Mucosa of descending colon (tissue), 3 donors: ENCODE measurements at regions not wholly inside any gene's neighbourhood (a gene's known extent, or its start where the extent isn't known, plus 50 kb on each side); places are given as distances from the start of the nearest gene placed in this dataset.

Source experiments
- ATAC-seq: fragments of 200-7000 bp; cut with Tn5 transposase; one replicate; pipeline ENCODE4 v1.9.1; 2020; ENCODE audit warnings: mild to moderate bottlenecking, moderate library complexity
- DNase-seq, 3 donors: peaks; one replicate each; pipeline ENCODE4 v3.0.0-alpha.2; 2020
- H3K36me3 ChIP-seq: fragments of 200-600 bp; one replicate; pipeline ENCODE4 v1.8.0; 2021; ENCODE audit warnings: low read depth, mild to moderate bottlenecking
- H3K4me1 ChIP-seq: fragments of 200-600 bp; one replicate; pipeline ENCODE4 v1.8.0; 2021; ENCODE audit warnings: low read depth, mild to moderate bottlenecking
- H3K4me3 ChIP-seq: fragments of 200-600 bp; one replicate; pipeline ENCODE4 v1.8.0; 2021; ENCODE audit warnings: mild to moderate bottlenecking
- H3K9me3 ChIP-seq: fragments of 200-600 bp; one replicate; pipeline ENCODE4 v1.8.0; 2021; ENCODE audit warnings: mild to moderate bottlenecking
- intact Hi-C, 2 donors: fragments of 100-400 bp; cut with DNase I in 1 of 2; cut with micrococcal nuclease in 1 of 2; formaldehyde crosslinking; loops; one replicate each; pipeline versions ENCODE4 v1.11.0 to v1.11.1; 2022; cut with DNase I, micrococcal nuclease
- TF ChIP-seq, protein P1 (sequence below): fragments of 200-600 bp; IDR thresholded peaks from one replicate; pipeline ENCODE4 v1.8.0; 2022; ENCODE audit warnings: antibody characterized with exemption, mild to moderate bottlenecking
- donor health status: DM: no; HTN: no; CAD: no; lungs with moderate emphysema.
- donor health status: DM: no; HTN: no; CAD: no.
- donor health status: DM: no; HTN: yes; CAD: no.

DNA sequence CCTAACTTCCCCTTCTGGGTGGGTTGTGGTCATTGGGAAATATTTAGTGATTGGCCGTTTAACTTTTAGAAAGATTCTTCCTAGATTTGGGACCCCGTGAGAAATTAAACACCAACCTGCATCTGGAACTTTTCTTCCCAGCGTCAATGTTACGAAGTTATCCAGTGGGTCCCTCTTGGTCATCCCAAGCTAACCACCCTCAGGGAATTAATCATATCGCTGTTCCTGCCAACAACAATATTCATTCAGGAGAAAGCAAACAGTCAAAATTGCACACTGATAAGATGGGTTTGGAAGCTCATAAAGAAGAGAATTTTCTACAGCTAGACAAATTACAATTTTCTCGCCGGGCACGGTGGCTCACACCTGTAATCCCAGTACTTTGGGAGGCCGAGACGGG lies 121.2 kb upstream of the STX18 start:
- TF ChIP-seq, protein P1, sequence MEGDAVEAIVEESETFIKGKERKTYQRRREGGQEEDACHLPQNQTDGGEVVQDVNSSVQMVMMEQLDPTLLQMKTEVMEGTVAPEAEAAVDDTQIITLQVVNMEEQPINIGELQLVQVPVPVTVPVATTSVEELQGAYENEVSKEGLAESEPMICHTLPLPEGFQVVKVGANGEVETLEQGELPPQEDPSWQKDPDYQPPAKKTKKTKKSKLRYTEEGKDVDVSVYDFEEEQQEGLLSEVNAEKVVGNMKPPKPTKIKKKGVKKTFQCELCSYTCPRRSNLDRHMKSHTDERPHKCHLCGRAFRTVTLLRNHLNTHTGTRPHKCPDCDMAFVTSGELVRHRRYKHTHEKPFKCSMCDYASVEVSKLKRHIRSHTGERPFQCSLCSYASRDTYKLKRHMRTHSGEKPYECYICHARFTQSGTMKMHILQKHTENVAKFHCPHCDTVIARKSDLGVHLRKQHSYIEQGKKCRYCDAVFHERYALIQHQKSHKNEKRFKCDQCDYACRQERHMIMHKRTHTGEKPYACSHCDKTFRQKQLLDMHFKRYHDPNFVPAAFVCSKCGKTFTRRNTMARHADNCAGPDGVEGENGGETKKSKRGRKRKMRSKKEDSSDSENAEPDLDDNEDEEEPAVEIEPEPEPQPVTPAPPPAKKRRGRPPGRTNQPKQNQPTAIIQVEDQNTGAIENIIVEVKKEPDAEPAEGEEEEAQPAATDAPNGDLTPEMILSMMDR = no peak
- no peak overlapping the region for H3K4me3 ChIP-seq
- no peaks in the 10 kb centered on the region for H3K9me3 ChIP-seq
- intact Hi-C loops = no loop called here
- no peaks in the 10 kb centered on the region for H3K36me3 ChIP-seq
- ATAC-seq = no peak
- no peaks in the 10 kb centered on the region for H3K4me1 ChIP-seq
- DNase-seq = no peak

DNA sequence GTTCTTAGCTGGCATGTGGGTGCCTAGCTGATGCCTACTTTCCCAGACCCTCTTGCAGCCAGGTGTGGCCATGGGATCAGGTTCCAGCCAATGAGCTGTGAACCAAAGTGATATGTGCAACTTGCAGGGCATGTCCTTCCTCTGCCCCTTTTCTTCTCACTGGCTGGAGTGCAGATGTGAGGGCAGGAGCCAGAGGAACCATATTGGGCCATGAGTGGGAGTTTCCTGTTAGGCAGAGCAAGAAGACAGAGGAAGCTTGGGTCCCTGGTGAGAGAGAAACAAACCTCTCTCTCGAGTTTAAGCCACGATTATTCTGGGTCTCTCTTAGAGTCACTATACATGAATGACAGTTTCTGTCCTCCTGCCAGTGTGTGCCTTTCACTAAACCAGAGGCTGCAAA lies 120.4 kb upstream of the STX18 start:
- no peaks in the 10 kb centered on the region for H3K4me1 ChIP-seq
- no peaks in the 10 kb centered on the region for H3K36me3 ChIP-seq
- intact Hi-C loops = no loop called here
- ATAC-seq = no peak
- no peaks in the 10 kb centered on the region for H3K9me3 ChIP-seq
- H3K4me3 ChIP-seq = no peak overlapping the region
- no peak for DNase-seq
- TF ChIP-seq, protein P1 = no peak

DNA sequence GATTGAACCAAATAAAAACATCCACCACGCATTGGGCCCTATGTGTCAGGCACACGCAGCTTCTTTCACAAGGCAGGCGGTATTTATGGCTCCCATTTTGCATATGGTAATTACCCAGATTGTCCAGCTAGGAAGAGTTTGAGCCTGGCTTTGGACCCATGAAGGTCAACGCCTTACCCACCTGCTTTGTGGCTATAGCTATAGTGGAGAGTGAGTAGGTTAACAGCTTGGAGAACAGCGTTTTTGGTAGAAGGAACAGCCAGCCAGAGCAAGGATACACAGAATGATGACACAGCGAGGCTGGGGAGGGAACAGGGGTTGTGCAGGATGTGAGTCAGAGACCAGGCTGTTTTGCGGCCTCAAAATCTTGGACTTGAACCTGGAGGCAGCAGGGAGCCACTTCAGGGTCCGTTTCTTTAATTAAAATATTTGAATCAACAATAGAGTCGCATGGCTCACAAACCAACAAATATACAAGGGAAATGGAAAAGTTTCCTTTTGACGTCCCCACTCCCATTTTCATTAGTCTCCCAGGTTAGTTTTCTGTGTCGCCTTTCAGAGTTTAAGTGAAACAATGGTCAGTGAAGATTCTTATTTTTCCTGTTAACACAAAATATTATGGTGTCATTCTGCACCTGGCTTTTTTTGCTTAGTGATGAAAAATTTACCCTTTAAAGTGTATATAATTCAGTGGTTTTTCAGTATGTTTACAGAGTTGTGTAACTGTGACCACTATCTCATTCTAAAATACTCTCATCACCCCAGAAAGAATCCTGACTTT lies 118.2 kb upstream of the STX18 start:
- intact Hi-C loops = no loop called here
- no peak overlapping the region for H3K4me3 ChIP-seq
- no peaks in the 10 kb centered on the region for H3K36me3 ChIP-seq
- H3K4me1 ChIP-seq = no peaks in the 10 kb centered on the region
- DNase-seq (no peak), ATAC-seq (no peak)
- TF ChIP-seq, protein P1 = no peak
- no peaks in the 10 kb centered on the region for H3K9me3 ChIP-seq

DNA sequence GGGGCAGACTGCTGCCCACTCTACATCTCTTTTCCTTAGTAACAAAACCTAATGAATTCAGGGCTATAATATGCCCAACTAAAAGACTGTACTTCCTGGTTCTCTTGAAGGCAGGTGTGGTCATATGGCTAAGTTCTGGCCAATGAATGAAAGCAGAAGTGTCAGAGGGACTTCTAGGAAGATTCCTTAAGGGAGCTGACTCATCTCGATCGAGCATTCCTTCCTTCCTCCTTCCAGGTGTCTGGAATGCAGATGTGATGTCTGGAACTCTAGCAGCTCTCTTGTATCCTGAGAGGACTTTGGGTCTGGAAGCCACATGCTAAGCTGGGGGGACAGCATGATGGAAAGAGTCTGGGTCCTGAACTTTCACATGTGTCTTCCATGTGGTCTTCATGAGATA lies 116.2 kb upstream of the STX18 start:
- ATAC-seq = no peak
- intact Hi-C loops = no loop called here

DNA sequence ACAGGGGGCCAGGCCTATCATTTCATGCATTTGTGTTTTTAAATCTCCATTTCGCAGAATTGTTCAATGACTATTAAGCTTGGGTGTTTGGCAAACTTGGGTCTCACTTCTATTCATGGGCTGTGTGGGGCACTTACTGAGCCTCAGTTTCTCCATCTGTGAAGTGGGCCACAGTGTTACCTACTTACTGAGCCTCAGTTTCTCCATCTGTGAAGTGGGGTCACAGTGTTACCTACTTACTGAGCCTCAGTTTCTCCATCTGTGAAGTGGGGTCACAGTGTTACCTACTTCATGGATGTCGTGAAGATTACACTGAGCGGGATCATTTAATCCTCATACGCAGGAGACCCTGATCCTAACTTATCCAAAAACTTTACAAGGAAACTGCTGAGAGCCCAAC lies 115.1 kb upstream of the STX18 start:
- H3K4me3 ChIP-seq = no peak overlapping the region
- H3K9me3 ChIP-seq = no peaks in the 10 kb centered on the region
- intact Hi-C loops = no loop called here
- ATAC-seq = no peak
- no peak for DNase-seq
- no peaks in the 10 kb centered on the region for H3K36me3 ChIP-seq
- TF ChIP-seq, protein P1 = no peak
- H3K4me1 ChIP-seq = no peaks in the 10 kb centered on the region

More for the DNA sequence above, 116.2 kb upstream of the STX18 start:
- H3K9me3 ChIP-seq = no peaks in the 10 kb centered on the region
- no peaks in the 10 kb centered on the region for H3K36me3 ChIP-seq
- TF ChIP-seq, protein P1 = no peak
- H3K4me3 ChIP-seq = no peak overlapping the region
- DNase-seq = no peak
- no peaks in the 10 kb centered on the region for H3K4me1 ChIP-seq
